H9 (cell line): ENCODE measurements at regions not wholly inside any gene's neighbourhood (a gene's known extent, or its start where the extent isn't known, plus 50 kb on each side); places are given as distances from the start of the nearest gene placed in this dataset.

Experiments
- DNase-seq: peaks from one replicate; pipeline ENCODE4 v3.0.0-alpha.2; 2017
- H2AFZ ChIP-seq: one replicate; pipeline ENCODE4 v1.6.1; 2013; ENCODE audit warnings: mild to moderate bottlenecking, low read length, control low read depth, moderate library complexity
- H2AK5ac ChIP-seq: 2 replicates; pipeline ENCODE4 v1.6.1; 2013; ENCODE audit warnings: low read length, control low read depth, mixed read lengths; ENCODE audit not compliant: insufficient read length
- H2BK120ac ChIP-seq: one replicate; pipeline ENCODE4 v1.6.1; 2013; ENCODE audit warnings: low read depth, mild to moderate bottlenecking, low read length, control low read depth, inconsistent platforms; ENCODE audit not compliant: poor library complexity, severe bottlenecking
- H2BK12ac ChIP-seq: 2 replicates; pipeline ENCODE4 v1.6.1; 2013; ENCODE audit warnings: low read length, control low read depth, mixed read lengths, low read depth; ENCODE audit not compliant: insufficient read length
- H2BK15ac ChIP-seq: 2 replicates; pipeline ENCODE4 v1.6.1; 2013; ENCODE audit warnings: low read depth, low read length, control low read depth
- H2BK20ac ChIP-seq: one replicate; pipeline ENCODE4 v1.6.1; 2013; ENCODE audit warnings: low read depth, mild to moderate bottlenecking, low read length, control low read depth, inconsistent platforms; ENCODE audit not compliant: poor library complexity, severe bottlenecking
- H2BK5ac ChIP-seq: 2 replicates; pipeline ENCODE4 v1.6.1; 2013; ENCODE audit warnings: low read length, control low read depth, mixed read lengths; ENCODE audit not compliant: insufficient read length
- H3K14ac ChIP-seq: 2 replicates; pipeline ENCODE4 v1.6.1; 2013; ENCODE audit warnings: low read length, control low read depth; ENCODE audit not compliant: insufficient read depth
- H3K18ac ChIP-seq: 2 replicates; pipeline ENCODE4 v1.6.1; 2013; ENCODE audit warnings: low read depth, mild to moderate bottlenecking, mixed read lengths, low read length, control low read depth; ENCODE audit not compliant: insufficient read length
- H3K23ac ChIP-seq: 2 replicates; pipeline ENCODE4 v1.6.1; 2013; ENCODE audit warnings: low read length, control low read depth, mixed read lengths, low read depth; ENCODE audit not compliant: insufficient read length
- H3K23me2 ChIP-seq: 2 replicates; pipeline ENCODE4 v1.6.1; 2013; ENCODE audit warnings: low read depth, mild to moderate bottlenecking, mixed read lengths, low read length, control low read depth; ENCODE audit not compliant: insufficient read length, poor library complexity, severe bottlenecking
- H3K27ac ChIP-seq: 2 replicates; pipeline ENCODE4 v1.5.1; 2013; ENCODE audit warnings: low read length, control low read depth, mixed read lengths, low read depth; ENCODE audit not compliant: insufficient read length
- H3K27me3 ChIP-seq: 2 replicates; pipeline ENCODE4 v1.6.1; 2013; ENCODE audit warnings: low read length, control low read depth, inconsistent platforms; ENCODE audit not compliant: insufficient read depth
- H3K4ac ChIP-seq: 2 replicates; pipeline ENCODE4 v1.6.1; 2013; ENCODE audit warnings: low read depth, mild to moderate bottlenecking, control low read depth, inconsistent platforms, low read length, moderate library complexity
- H3K4me1 ChIP-seq: 2 replicates; pipeline ENCODE4 v1.6.1; 2013; ENCODE audit warnings: low read length, control low read depth, inconsistent platforms; ENCODE audit not compliant: insufficient read depth
- H3K4me2 ChIP-seq: 2 replicates; pipeline ENCODE4 v1.6.1; 2013; ENCODE audit warnings: low read length, control low read depth, mixed read lengths; ENCODE audit not compliant: insufficient read length, insufficient read depth
- H3K56ac ChIP-seq: 2 replicates; pipeline ENCODE4 v1.6.1; 2013; ENCODE audit warnings: low read depth, mild to moderate bottlenecking, mixed read lengths, low read length, control low read depth; ENCODE audit not compliant: insufficient read length
- H3K79me1 ChIP-seq: 2 replicates; pipeline ENCODE4 v1.6.1; 2013; ENCODE audit warnings: low read depth, mild to moderate bottlenecking, moderate library complexity, low read length, control low read depth, inconsistent platforms; ENCODE audit not compliant: insufficient read depth, poor library complexity, severe bottlenecking
- H3K79me2 ChIP-seq: 2 replicates; pipeline ENCODE4 v1.6.1; 2013; ENCODE audit warnings: low read length, control low read depth, inconsistent platforms; ENCODE audit not compliant: insufficient read depth
- H3K9ac ChIP-seq: 2 replicates; pipeline ENCODE4 v1.6.1; 2013; ENCODE audit warnings: low read length, control low read depth, mixed read lengths; ENCODE audit not compliant: insufficient read length; ENCODE audit errors: extremely low read depth
- H3K9me3 ChIP-seq: one replicate; pipeline ENCODE4 v1.6.1; 2013; ENCODE audit warnings: low read depth, low read length, inconsistent platforms; ENCODE audit not compliant: control insufficient read depth
- H3T11ph ChIP-seq: one replicate; pipeline ENCODE4 v1.6.1; 2013; ENCODE audit warnings: mild to moderate bottlenecking, low read length, control low read depth, inconsistent platforms
- H4K20me1 ChIP-seq: one replicate; pipeline ENCODE4 v1.6.1; 2013; ENCODE audit not compliant: control insufficient read depth, insufficient read length, insufficient read depth
- H4K5ac ChIP-seq: 2 replicates; pipeline ENCODE4 v1.6.1; 2013; ENCODE audit warnings: low read depth, mild to moderate bottlenecking, mixed read lengths, low read length, control low read depth; ENCODE audit not compliant: insufficient read length
- H4K8ac ChIP-seq: replicated peaks from 2 replicates; pipeline ENCODE4 v1.6.1; 2013; ENCODE audit warnings: low read length, control low read depth, mixed read lengths, low read depth; ENCODE audit not compliant: insufficient read length
- H4K91ac ChIP-seq: 2 replicates; pipeline ENCODE4 v1.6.1; 2013; ENCODE audit warnings: low read depth, mild to moderate bottlenecking, moderate library complexity, mixed read lengths, low read length, control low read depth; ENCODE audit not compliant: insufficient read length
- H3K27ac Mint-ChIP-seq, 3 experiments: 2 replicates in 2 of 3; 3 replicates in 1 of 3; pipeline ENCODE4 v1.8.0; 2020 to 2021; ENCODE audit warnings: mixed read lengths in 3 of 3, mild to moderate bottlenecking in 1 of 3, moderate library complexity in 1 of 3
- H3K27me3 Mint-ChIP-seq: 2 replicates; pipeline ENCODE4 v1.8.0; 2021; ENCODE audit warnings: low read depth, mild to moderate bottlenecking, moderate library complexity, mixed read lengths
- H3K36me3 Mint-ChIP-seq, 3 experiments: 2 replicates in 2 of 3; 3 replicates in 1 of 3; pipeline ENCODE4 v1.8.0; 2020 to 2021; ENCODE audit warnings: low read depth in 3 of 3, mixed read lengths in 3 of 3; ENCODE audit not compliant: insufficient read depth in 1 of 3
- H3K4me1 Mint-ChIP-seq, 2 experiments: 2 replicates each; pipeline ENCODE4 v1.8.0; 2020; ENCODE audit warnings: mixed read lengths in 2 of 2
- H3K4me3 Mint-ChIP-seq, 2 experiments: 2 replicates in 1 of 2; 3 replicates in 1 of 2; pipeline ENCODE4 v1.8.0; 2020 to 2021; ENCODE audit warnings: mild to moderate bottlenecking in 2 of 2, mixed read lengths in 2 of 2, moderate library complexity in 1 of 2
- H3K9me3 Mint-ChIP-seq, 2 experiments: 2 replicates in 1 of 2; 3 replicates in 1 of 2; pipeline ENCODE4 v1.8.0; 2020; ENCODE audit warnings: mild to moderate bottlenecking in 2 of 2, mixed read lengths in 2 of 2, moderate library complexity in 1 of 2
- CTCF ChIP-seq: fragments of 200-600 bp; sonication (generic); conservative IDR thresholded peaks from 3 replicates; pipeline ENCODE4 v1.8.0; 2021; ENCODE audit warnings: antibody characterized with exemption, mild to moderate bottlenecking
- WGBS: extraction: QIAGEN DNeasy Blood & Tissue Kit; methylation state at CpG from one replicate; pipeline ENCODE4 v1.1.7; 2013; ENCODE audit warnings: missing lambda C conversion rate, low lambda C conversion rate, mixed read lengths; ENCODE audit not compliant: insufficient read length; ENCODE audit errors: extremely low coverage; 5-methylcytosine and 5-hydroxymethylcytosine counted together

GRCh38 chr20:60345106-60345505 is 386.9 kb downstream of the CDH26 start:
- Histone ChIP-seq H3K27ac (no peak overlapping the region), H3K4me1 (no peaks in the 10 kb centered on the region), H3K18ac (no peak overlapping the region), H3K23ac (no peak overlapping the region), H4K91ac (no peak overlapping the region), H2AK5ac (no peak overlapping the region), H2BK12ac (no peak overlapping the region), H2BK20ac (no peak overlapping the region), H4K20me1 (no peaks in the 10 kb centered on the region), H3K23me2 (no peaks in the 10 kb centered on the region), H3K9me3 (no peaks in the 10 kb centered on the region), H2BK5ac (no peak overlapping the region), H2BK120ac (no peak overlapping the region), H3K14ac (no peak overlapping the region), H3K4me2 (no peak overlapping the region), H3K4ac (no peak overlapping the region), H3K56ac (no peak overlapping the region), H4K5ac (no peak overlapping the region), H2BK15ac (no peak overlapping the region), H3T11ph (no peak overlapping the region), H4K8ac (no peak overlapping the region), H3K27me3 (no peaks in the 10 kb centered on the region), H3K79me1 (no peaks in the 10 kb centered on the region), H2AFZ (no peak overlapping the region), H3K9ac (no peak overlapping the region), H3K79me2 (no peaks in the 10 kb centered on the region)
- WGBS = no CpG with 5 or more reads among the region's 5 CpGs
- no peak overlapping the region for H3K4me3 Mint-ChIP-seq
- peaks cover 6 to 22% of the 10 kb centered on the region in 2 experiments; a peak in 4 of 5 replicates for H3K9me3 Mint-ChIP-seq
- peak; percentile 32 for DNase-seq
- peaks cover 17% of the 10 kb centered on the region for H3K27me3 Mint-ChIP-seq
- peak; percentile 42; the same call in 2 of the 3 replicates for TF ChIP-seq CTCF
- H3K27ac Mint-ChIP-seq = no peak overlapping the region; a peak in 1 of 7 replicates
- peaks cover 0 to 2% (median 0%) of the 10 kb centered on the region in 3 experiments; a peak in 1 of 7 replicates for H3K36me3 Mint-ChIP-seq
- no peaks in the 10 kb centered on the region for H3K4me1 Mint-ChIP-seq
